ENCODE measurements at regions not wholly inside any gene's neighbourhood (a gene's known extent, or its start where the extent isn't known, plus 50 kb on each side); places are given as distances from the start of the nearest gene placed in this dataset.

GRCh38 chr1:82848043-82848442 lies 1047.3 kb downstream of the ADGRL2 start:
- DNase-seq: no peak

GRCh38 chr1:82845866-82846265 lies 1045.1 kb downstream of the ADGRL2 start:
- DNase-seq: no peak

- no peak for DNase-seq
Measured at GRCh38 chr1:82844911-82845827, 1044.4 kb downstream of the ADGRL2 start.

- no peak for DNase-seq
Measured at GRCh38 chr1:82844447-82844846, 1043.7 kb downstream of the ADGRL2 start.

- no peak for DNase-seq
Measured at GRCh38 chr1:82843876-82844275, 1043.1 kb downstream of the ADGRL2 start.

- no peak for DNase-seq
Measured at GRCh38 chr1:82840192-82840591, 1039.5 kb downstream of the ADGRL2 start.

- DNase-seq: no peak
Measured at GRCh38 chr1:82837766-82838465, 1037.2 kb downstream of the ADGRL2 start.

GRCh38 chr1:82836973-82837680 lies 1036.4 kb downstream of the ADGRL2 start:
- DNase-seq: no peak

GRCh38 chr1:82836213-82836972 lies 1035.7 kb downstream of the ADGRL2 start:
- DNase-seq: no peak

- DNase-seq: no peak
Measured at GRCh38 chr1:82830690-82831380, 1030.1 kb downstream of the ADGRL2 start.

- DNase-seq: no peak
Measured at GRCh38 chr1:82829527-82829926, 1028.8 kb downstream of the ADGRL2 start.

- DNase-seq: no peak
Measured at GRCh38 chr1:82823876-82824275, 1023.1 kb downstream of the ADGRL2 start.

- DNase-seq: no peak
Measured at GRCh38 chr1:82820816-82821215, 1020.1 kb downstream of the ADGRL2 start.

GRCh38 chr1:82819234-82819633 lies 1018.5 kb downstream of the ADGRL2 start:
- no peak for DNase-seq

- DNase-seq: no peak
Measured at GRCh38 chr1:82818586-82818985, 1017.9 kb downstream of the ADGRL2 start.

GRCh38 chr1:82813386-82813785 lies 1012.7 kb downstream of the ADGRL2 start:
- DNase-seq: no peak

- no peak for DNase-seq
Measured at GRCh38 chr1:82810601-82811000, 1009.9 kb downstream of the ADGRL2 start.

- DNase-seq: no peak
Measured at GRCh38 chr1:82807563-82807962, 1006.8 kb downstream of the ADGRL2 start.

GRCh38 chr1:82806133-82806532 lies 1005.4 kb downstream of the ADGRL2 start:
- no peak for DNase-seq

- DNase-seq: no peak
Measured at GRCh38 chr1:82801176-82801575, 1000.4 kb downstream of the ADGRL2 start.

- no peak for DNase-seq
Measured at GRCh38 chr1:82800721-82801120, 1000.0 kb downstream of the ADGRL2 start.

- DNase-seq: no peak
Measured at GRCh38 chr1:82799261-82799660, 998.5 kb downstream of the ADGRL2 start.

Measured in activated gamma-delta T cell treated with Interleukin-2 at 50 U/mL for 16 hours (primary cell).